NCI-H524 treated with DMSO at 0.1 percent for 48 hours (cell line): ENCODE measurements at regions not wholly inside any gene's neighbourhood (a gene's known extent, or its start where the extent isn't known, plus 50 kb on each side); places are given as distances from the start of the nearest gene placed in this dataset.

Experiments
- DNase-seq: peaks from one replicate; lab custom pipeline; 2025; lab: John Stamatoyannopoulos, UW

DNA sequence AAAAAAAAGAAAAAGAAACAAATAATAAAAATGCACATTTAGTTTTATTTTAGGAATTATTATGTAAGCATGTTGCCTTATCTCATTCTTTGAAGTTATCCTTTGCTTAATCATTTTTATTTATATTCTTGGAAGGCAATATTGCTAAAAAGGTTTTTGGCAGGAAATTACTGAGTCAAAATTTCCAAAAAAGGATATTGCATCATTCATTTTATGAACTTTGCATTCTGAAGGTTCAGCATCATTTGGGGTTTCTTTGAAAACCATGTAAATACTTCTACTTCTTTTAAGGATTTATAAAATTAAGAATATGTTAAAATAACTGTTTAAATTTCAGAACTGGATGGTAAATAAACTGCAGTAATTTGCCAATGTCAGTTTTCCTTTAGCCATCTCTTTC, 94.2 kb upstream of the CTNND2 start:
- DNase-seq, result no peak

DNA sequence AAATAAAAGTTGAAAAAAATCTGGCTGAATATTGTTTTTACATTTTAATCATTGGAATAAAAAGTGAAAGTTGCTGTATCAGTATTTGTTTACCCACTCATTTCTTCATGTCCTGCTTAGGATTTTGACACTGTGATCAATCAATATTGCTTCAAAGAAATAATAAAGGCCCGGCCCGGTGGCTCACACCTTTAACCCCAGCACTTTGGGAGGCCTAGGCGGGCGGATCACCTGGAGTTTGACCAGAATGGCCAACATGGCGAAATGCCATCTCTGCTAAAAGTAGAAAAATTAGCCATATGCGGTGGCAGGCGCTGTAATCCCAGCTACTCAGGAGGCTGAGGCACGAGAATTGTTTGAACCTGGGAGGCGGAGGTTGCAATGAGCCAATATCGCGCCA, 93.7 kb upstream of the CTNND2 start:
- no peak for DNase-seq

DNA sequence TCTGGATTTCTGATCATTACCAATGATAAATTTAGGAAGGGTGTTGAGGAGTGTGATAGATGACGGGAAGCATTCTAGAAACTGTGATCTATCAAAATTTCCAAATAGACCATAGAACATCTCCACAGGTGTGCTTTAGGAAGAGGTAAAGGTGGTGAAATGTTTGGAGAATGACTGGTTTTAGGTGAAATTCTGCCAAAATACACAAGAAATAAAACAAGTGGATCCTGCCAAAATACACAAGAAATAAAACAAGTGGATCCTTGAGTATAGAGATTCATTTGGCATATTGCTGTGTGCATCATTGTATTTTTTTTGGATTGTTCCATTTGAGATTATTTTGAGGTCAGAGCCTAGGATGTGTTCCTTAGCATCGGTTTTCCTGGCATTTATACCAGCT, 88.3 kb upstream of the CTNND2 start:
- no peak for DNase-seq

DNA sequence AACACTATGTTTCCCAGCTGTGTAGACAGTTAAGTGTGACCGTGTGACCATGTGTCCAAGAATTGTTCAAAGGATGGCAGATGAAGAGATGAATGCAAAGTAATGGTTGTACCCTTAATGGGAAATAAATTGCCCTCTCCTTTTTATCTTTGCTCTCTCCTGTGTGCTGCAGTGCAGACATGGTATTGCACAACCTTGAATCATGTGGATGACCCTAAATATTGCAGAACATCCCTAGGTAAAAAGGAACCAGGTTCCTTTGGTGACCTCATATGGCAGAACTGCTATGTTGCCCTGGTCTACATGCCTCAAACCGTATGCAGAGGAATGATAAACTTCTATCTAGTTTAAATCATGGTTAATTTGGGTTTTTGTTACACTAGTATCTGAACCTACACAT, 81.7 kb upstream of the CTNND2 start:
- no peak for DNase-seq

DNA sequence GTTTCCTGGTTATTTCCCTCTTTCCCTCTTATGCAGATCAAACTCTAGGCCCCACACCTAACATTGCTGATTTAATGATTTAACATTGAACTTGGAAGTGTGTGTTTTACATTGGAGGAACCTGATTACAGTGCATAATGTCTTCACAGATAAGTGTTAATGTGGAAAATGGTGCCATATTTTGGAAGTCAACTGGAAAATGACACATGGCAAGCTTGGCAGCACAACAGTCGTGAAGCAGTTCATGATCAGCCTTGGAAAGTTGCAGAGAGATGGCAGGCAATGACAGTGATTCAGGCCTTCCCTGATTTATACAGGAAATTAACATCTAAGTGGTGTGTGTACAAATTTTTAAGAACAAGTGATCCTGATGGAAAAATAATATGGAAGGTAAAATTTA, 80.0 kb upstream of the CTNND2 start:
- no peak for DNase-seq

DNA sequence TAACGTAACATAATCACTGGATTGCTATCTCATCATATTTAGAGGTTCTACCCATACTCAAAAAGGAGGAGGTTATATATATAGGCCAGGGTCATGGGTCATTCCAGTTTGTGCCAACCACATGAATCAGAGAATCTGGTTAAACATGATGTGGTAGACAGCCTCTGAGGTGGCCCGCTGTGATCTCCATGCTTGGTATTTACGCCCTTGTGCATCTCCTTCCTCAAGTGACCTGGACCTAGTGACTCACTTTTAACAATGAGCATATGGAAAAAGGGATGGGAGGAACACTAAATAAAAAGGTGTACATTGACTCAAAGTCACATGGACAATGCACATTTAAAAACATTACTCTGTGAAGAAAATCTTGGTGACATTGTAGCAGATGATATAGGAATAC, 77.7 kb upstream of the CTNND2 start:
- DNase-seq, result no peak

DNA sequence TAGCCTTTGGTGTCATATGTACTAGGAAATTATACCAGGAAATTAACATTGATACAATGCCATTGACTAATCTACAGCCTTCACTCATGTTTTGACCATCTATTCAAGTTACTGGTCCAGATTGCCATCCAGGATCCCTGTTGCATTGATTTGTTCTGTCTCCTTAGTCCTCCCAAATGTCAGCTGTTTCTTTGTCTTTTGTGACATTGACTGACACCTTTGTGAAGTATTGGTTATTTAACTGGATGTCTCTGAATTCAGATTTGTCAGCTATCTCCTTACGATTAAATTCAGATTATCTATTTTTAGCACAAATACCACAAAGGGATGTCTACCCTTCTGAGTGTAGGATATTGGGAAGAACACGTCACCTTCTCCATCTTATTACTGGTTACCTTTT, 73.7 kb upstream of the CTNND2 start:
- DNase-seq, result no peak

DNA sequence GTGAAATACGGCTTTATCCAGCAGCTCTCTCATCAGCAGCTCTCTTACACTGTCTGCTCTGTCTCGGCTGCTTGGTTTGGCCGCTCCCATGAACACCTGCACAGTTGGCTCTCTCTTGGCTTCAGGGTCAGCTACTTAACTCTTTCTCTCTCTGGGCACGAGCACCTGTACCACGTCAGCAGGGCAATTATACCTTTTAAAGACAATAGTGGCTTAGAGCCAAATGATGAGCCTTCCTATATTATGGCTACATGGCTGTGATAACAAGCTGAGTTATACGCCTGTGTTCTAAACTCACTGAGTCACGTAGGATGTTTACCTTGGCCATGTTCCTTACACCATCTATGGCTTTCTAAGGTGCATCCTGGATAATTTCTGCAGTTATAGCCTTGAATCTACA, 69.2 kb upstream of the CTNND2 start:
- no peak for DNase-seq

DNA sequence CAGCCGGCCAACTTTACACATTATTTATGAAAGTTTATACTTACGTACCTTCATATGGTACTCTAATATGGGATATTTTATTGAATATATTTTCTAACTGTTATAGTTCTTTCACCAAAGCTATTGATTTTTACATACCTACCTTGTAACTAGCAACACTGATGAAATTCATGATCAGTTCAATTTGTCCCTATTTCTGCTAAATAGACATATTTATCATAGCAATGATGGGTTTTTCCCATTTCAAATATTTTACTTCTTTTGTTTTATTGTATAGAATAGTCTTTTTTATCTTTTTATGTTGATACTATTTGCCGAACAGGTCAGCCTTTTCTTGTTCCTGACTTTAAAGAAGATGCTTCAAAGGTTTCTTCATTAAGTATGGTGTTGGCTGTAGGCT, 59.0 kb upstream of the CTNND2 start:
- DNase-seq, result no peak

DNA sequence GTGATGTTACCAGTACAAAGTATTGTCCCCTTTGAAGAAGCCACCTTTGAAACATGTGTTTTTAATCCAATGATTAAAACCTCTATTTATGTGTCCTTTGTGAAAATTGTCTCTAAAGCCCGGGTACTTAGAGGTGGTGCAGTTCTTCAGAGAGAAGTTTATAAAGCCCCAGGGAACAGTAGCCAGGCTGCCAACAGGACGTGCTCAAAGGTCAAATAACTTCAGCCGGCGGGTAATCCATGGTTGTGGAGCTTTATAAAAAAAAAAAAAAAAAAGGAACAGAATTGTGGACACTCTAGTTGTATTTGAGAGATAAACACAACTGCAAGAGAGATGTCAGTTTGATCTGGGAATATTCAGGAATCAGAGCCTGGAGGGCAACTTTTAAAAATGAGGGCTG, 57.9 kb upstream of the CTNND2 start:
- DNase-seq, result no peak

DNA sequence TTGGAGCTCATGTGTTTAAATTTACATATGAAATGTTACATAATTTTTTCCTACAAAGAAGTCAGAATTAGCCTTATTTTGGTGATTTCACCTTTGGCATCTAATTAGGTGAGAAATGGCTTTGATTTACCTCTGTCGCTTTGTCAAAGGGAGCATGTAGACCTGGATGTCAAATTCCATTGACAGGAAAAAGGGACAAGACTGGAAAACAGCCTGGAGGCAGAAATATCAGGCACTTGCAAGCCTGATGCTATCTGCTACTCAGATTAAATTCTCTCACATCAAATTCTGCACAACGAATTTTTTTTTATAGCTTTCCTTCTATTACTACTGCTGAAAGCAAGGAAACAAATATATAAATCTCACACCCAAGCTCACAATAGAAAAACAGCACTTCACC, 54.1 kb upstream of the CTNND2 start:
- DNase-seq, result no peak

DNA sequence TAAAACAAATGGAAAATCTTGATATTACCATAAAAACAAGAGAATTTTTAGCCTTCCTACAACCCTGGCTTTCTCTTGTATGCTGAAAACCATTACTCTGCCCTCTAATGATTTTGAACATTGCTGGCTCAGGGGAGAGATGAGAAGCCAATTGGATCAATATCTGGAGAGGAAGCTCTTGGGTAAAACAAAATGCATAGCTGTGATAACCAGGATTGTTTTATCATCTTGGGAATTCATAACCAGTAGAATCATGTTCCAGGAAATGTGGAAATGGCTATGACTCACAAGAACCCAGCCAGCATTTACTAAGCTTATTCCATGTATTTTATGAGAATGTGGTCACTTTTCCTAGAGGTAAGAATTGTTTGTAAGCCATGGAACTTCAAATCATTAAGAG, 51.1 kb upstream of the CTNND2 start:
- DNase-seq, result no peak
